WERI-Rb-1 (cell line): ENCODE measurements at regions not wholly inside any gene's neighbourhood (a gene's known extent, or its start where the extent isn't known, plus 50 kb on each side); places are given as distances from the start of the nearest gene placed in this dataset.

Experiments used
- DNase-seq: peaks from one replicate; pipeline ENCODE4 v3.0.0-alpha.2; 2020
- H3K27ac ChIP-seq: fragments of 250-450 bp; sonication (Bioruptor Pico); 2 replicates; pipeline ENCODE4 v1.5.1; 2020; ENCODE audit warnings: mild to moderate bottlenecking, moderate library complexity
- H3K27me3 ChIP-seq: fragments of 250-450 bp; sonication (Bioruptor Pico); 2 replicates; pipeline ENCODE4 v1.5.1; 2021; ENCODE audit warnings: mild to moderate bottlenecking, low read depth, moderate library complexity; ENCODE audit not compliant: insufficient read depth, severe bottlenecking
- H3K36me3 ChIP-seq: fragments of 250-450 bp; sonication (Bioruptor Pico); 2 replicates; pipeline ENCODE4 v1.5.1; 2020; ENCODE audit warnings: mild to moderate bottlenecking, moderate library complexity
- H3K4me3 ChIP-seq: 2 replicates; pipeline ENCODE4 v1.5.1; 2011; ENCODE audit warnings: low read depth, mild to moderate bottlenecking, control low read depth, low read length
- H3K9me3 ChIP-seq: fragments of 250-450 bp; sonication (Bioruptor Pico); 2 replicates; pipeline ENCODE4 v1.5.1; 2021; ENCODE audit warnings: mild to moderate bottlenecking, moderate library complexity; ENCODE audit not compliant: severe bottlenecking
- CTCF ChIP-seq: IDR thresholded peaks from 2 replicates; pipeline ENCODE4 v1.5.1; 2011; ENCODE audit warnings: low read depth, mild to moderate bottlenecking, control low read depth, inconsistent platforms, low read length

DNA sequence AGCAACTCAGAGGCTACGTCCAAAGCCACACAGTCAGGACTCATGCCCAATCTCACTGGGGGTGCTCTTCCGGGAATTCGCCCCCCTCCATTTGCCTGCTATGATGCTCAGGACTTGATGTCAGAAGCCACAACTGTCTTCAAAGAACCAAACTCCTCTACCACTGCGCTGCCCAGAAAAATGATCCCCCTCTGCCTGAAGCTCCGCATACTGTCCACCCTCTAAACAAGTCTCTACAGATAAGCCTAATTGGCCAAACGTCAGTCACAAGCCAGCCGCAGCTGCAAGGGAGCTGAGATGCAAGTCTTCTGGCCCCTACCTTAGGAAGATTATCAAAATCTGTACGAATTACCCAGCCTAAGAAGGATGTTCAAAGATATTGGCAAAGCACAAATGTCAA lies 294.6 kb downstream of the BUD13 start:
- TF ChIP-seq CTCF: no peak
- no peaks in the 10 kb centered on the region for H3K9me3 ChIP-seq
- no peaks in the 10 kb centered on the region for H3K36me3 ChIP-seq
- peak overlapping the region; percentile 81 for H3K27ac ChIP-seq
- H3K27me3 ChIP-seq: no peaks in the 10 kb centered on the region
- H3K4me3 ChIP-seq: peak overlapping the region; percentile 38
- peak; percentile 81 for DNase-seq

GRCh38 chr11:116473790-116474346 lies 298.9 kb downstream of the BUD13 start:
- no peak for TF ChIP-seq CTCF

DNA sequence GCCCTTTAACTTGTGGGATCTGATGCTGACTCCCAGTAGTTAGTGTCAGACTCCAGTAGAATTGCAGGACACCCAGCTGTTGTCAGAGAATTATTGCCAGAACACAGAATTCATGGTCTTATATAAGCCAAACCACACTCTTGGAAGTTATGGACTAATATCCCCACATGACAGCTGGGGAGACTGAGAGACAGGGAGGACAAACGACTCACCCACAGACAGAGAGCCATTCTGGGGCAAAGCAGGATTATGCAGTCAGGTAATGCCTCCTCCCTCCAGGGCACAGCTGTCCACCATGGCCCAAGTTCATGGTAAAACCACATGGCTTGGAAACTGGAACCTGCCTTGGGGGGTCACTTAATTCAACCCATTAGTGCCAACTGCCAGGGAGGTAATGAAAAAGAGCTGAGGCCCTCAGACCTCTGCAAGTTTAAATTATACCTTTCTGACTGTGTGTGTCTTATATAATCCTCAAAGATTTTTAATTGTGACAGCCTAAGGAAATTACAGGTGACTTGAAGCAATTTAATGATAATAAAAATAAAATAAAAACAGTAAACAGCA lies 299.5 kb downstream of the BUD13 start:
- no peaks in the 10 kb centered on the region for H3K27me3 ChIP-seq
- TF ChIP-seq CTCF: no peak
- peaks cover 10% of the 10 kb centered on the region for H3K9me3 ChIP-seq
- no peaks in the 10 kb centered on the region; the same call in 1 of the 2 replicates for H3K36me3 ChIP-seq
- no peak overlapping the region for H3K4me3 ChIP-seq
- peak overlapping the region; percentile 79 for H3K27ac ChIP-seq
- peak; percentile 60 for DNase-seq

More at GRCh38 chr11:116473790-116474346, 298.9 kb downstream of the BUD13 start:
- Histone ChIP-seq H3K27me3 (no peaks in the 10 kb centered on the region), H3K27ac (peak overlapping the region; percentile 79), H3K4me3 (no peak overlapping the region), H3K36me3 (no peaks in the 10 kb centered on the region; the same call in 1 of the 2 replicates), H3K9me3 (peaks cover 10% of the 10 kb centered on the region)
- no peak for DNase-seq

DNA sequence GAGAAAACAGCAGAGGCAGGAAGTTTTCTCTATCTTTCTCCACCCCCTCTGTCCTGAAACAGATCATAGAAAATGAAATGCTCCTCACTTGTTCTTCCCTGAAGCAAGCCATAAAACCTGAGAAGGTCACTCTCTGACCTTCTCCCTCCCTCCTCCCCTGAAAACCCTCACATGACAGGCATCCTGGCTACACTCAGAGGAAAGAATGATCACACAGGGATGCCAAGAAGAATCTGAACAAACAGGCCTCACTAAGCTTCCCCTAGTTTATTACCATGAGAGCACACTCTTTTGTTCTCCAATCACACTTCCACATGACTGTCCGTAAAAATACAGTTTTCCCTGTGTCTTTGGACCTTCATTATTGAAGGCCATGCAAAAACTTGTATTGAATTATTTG lies 300.1 kb downstream of the BUD13 start:
- H3K36me3 ChIP-seq: no peaks in the 10 kb centered on the region; the same call in 1 of the 2 replicates
- H3K27ac ChIP-seq: peak overlapping the region; percentile 79
- peaks cover 10% of the 10 kb centered on the region for H3K9me3 ChIP-seq
- no peak for DNase-seq
- TF ChIP-seq CTCF: no peak
- H3K27me3 ChIP-seq: no peaks in the 10 kb centered on the region
- H3K4me3 ChIP-seq: no peak overlapping the region

- TF ChIP-seq CTCF: no peak
- H3K4me3 ChIP-seq: no peak overlapping the region
- no peak overlapping the region; the same call in 1 of the 2 replicates for H3K27ac ChIP-seq
- no peaks in the 10 kb centered on the region for H3K27me3 ChIP-seq
- no peak for DNase-seq
- H3K9me3 ChIP-seq: peaks cover 10% of the 10 kb centered on the region
- no peaks in the 10 kb centered on the region; the same call in 1 of the 2 replicates for H3K36me3 ChIP-seq
Observed at GRCh38 chr11:116471608-116472256, 301.1 kb downstream of the BUD13 start.
